HL-60 (cell line): ENCODE measurements at regions not wholly inside any gene's neighbourhood (a gene's known extent, or its start where the extent isn't known, plus 50 kb on each side); places are given as distances from the start of the nearest gene placed in this dataset.
"Not testable (repeated sequence)": the region's sequence is repeated elsewhere in the genome, so short reads cannot be mapped to it uniquely, and the experiment has no call there.

ENCODE experiments used
- DNase-seq, 2 experiments: peaks; one replicate each; pipeline ENCODE4 v3.0.0-alpha.2; 2010 to 2020; ENCODE audit warnings: low read depth in 1 of 2, low spot score in 1 of 2
- H3K27ac ChIP-seq: fragments of 250-450 bp; sonication (Bioruptor Pico); replicated peaks from 2 replicates; pipeline ENCODE4 v1.5.1; 2020; ENCODE audit warnings: mild to moderate bottlenecking, moderate library complexity
- H3K27me3 ChIP-seq: fragments of 250-450 bp; sonication (Bioruptor Pico); 2 replicates; pipeline ENCODE4 v1.5.1; 2021; ENCODE audit warnings: mild to moderate bottlenecking, moderate library complexity; ENCODE audit not compliant: insufficient read depth, poor library complexity, severe bottlenecking
- H3K4me3 ChIP-seq: replicated peaks from 2 replicates; pipeline ENCODE4 v1.5.1; 2011; ENCODE audit warnings: mild to moderate bottlenecking, control low read depth, low read length; ENCODE audit not compliant: insufficient read depth
- GABPA ChIP-seq: IDR thresholded peaks from 2 replicates; pipeline ENCODE4 v1.6.1; 2012; ENCODE audit warnings: low read depth
- POLR2AphosphoS5 ChIP-seq: IDR thresholded peaks from 2 replicates; pipeline ENCODE4 v1.6.1; 2012; ENCODE audit warnings: low read depth
- SPI1 ChIP-seq: IDR thresholded peaks from 2 replicates; pipeline ENCODE4 v1.6.1; 2012; ENCODE audit warnings: low read depth, mild to moderate bottlenecking, borderline replicate concordance
- TF ChIP-seq, protein P1 (sequence below): IDR thresholded peaks from 2 replicates; pipeline ENCODE4 v1.6.1; 2012; ENCODE audit warnings: low read depth; ENCODE audit not compliant: insufficient replicate concordance
- TF ChIP-seq, protein P2 (sequence below): IDR thresholded peaks from one replicate; pipeline ENCODE4 v1.5.1; 2011; ENCODE audit warnings: low read length, control low read depth, inconsistent platforms; ENCODE audit not compliant: insufficient read depth

DNA sequence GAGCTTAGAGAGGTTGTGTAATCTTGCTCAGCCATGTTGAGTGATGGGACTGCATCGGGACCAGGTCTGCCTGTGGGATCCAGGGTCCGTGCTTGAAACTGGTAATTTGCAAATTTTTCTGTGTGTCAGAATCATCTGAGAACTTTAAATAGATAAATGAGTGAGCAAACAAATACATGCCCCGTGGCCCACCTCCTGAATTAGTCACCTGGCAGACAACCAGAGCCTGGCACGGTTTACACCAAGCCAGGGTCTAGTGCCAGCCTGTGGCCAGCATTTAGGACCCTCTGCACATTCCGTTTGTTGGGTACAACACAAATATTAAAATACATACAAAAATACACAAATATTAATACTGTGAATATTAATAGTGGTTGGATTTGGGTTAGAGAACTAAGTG, 90.6 kb upstream of the STOX2 start:
- DNase-seq = no peak
- no peak overlapping the region for H3K27ac ChIP-seq
- TF ChIP-seq GABPA (no peak), SPI1 (no peak)
- TF ChIP-seq, protein P1, sequence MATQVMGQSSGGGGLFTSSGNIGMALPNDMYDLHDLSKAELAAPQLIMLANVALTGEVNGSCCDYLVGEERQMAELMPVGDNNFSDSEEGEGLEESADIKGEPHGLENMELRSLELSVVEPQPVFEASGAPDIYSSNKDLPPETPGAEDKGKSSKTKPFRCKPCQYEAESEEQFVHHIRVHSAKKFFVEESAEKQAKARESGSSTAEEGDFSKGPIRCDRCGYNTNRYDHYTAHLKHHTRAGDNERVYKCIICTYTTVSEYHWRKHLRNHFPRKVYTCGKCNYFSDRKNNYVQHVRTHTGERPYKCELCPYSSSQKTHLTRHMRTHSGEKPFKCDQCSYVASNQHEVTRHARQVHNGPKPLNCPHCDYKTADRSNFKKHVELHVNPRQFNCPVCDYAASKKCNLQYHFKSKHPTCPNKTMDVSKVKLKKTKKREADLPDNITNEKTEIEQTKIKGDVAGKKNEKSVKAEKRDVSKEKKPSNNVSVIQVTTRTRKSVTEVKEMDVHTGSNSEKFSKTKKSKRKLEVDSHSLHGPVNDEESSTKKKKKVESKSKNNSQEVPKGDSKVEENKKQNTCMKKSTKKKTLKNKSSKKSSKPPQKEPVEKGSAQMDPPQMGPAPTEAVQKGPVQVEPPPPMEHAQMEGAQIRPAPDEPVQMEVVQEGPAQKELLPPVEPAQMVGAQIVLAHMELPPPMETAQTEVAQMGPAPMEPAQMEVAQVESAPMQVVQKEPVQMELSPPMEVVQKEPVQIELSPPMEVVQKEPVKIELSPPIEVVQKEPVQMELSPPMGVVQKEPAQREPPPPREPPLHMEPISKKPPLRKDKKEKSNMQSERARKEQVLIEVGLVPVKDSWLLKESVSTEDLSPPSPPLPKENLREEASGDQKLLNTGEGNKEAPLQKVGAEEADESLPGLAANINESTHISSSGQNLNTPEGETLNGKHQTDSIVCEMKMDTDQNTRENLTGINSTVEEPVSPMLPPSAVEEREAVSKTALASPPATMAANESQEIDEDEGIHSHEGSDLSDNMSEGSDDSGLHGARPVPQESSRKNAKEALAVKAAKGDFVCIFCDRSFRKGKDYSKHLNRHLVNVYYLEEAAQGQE = no peak
- no peak overlapping the region for H3K4me3 ChIP-seq
- H3K27me3 ChIP-seq = no peaks in the 10 kb centered on the region

DNA sequence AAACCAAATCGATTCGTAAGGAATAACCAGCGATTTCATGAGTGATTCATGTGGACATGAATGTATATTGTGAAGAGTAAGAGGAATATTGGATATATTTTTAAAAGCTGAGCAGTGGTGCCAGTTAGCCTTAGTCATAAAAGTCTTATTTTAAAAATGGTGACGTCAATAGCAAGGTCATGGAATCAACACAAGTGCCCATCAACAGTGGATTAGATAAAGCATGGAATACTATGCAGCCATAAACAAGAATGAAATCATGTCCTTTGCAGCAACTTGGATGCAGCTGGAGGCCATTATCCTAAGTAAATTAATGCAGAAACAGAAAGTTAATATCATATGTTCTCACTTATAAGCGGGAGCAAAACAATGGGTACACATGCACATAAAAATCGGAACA, 89.0 kb upstream of the STOX2 start:
- H3K27me3 ChIP-seq = no peaks in the 10 kb centered on the region
- no peak overlapping the region for H3K4me3 ChIP-seq
- H3K27ac ChIP-seq = no peak overlapping the region
- no peak for TF ChIP-seq GABPA
- TF ChIP-seq, protein P2, sequence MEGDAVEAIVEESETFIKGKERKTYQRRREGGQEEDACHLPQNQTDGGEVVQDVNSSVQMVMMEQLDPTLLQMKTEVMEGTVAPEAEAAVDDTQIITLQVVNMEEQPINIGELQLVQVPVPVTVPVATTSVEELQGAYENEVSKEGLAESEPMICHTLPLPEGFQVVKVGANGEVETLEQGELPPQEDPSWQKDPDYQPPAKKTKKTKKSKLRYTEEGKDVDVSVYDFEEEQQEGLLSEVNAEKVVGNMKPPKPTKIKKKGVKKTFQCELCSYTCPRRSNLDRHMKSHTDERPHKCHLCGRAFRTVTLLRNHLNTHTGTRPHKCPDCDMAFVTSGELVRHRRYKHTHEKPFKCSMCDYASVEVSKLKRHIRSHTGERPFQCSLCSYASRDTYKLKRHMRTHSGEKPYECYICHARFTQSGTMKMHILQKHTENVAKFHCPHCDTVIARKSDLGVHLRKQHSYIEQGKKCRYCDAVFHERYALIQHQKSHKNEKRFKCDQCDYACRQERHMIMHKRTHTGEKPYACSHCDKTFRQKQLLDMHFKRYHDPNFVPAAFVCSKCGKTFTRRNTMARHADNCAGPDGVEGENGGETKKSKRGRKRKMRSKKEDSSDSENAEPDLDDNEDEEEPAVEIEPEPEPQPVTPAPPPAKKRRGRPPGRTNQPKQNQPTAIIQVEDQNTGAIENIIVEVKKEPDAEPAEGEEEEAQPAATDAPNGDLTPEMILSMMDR = no peak
- no peak for TF ChIP-seq SPI1
- TF ChIP-seq, protein P1 = no peak
- TF ChIP-seq POLR2AphosphoS5 = no peak
- DNase-seq = no peak

DNA sequence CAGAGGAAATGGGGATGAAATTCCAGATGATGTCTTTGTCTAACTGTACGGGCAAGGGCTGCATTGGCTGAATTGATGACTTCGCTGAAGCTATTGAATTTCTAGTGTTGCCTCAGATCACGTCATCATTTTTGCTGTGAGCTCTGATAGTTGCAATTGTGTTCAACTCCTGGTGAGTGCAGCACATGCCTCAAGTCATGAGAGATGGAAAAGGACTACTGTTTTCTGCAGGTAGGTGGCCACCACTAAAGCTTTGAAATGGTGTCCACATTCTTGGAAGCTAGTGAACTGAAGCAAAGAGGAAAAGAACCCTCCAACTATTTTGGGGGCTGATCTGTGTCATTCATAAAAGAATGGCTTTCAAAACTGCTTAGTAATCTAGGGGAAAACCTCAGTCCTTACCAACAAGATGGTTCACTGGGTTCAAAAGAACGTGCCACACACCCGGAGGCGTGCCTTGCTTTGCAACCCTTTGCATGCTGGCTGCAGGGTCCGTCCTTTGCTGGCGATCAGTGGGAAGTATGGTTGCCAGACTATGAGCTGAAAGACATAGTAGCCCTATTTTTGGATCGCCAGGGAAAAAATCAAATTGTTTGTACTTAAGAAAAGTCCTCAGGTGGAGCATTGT, 88.1 kb upstream of the STOX2 start:
- TF ChIP-seq, protein P2 = no peak
- TF ChIP-seq GABPA (no peak), POLR2AphosphoS5 (no peak), SPI1 (no peak)
- TF ChIP-seq, protein P1 = no peak
- no peaks in the 10 kb centered on the region for H3K27me3 ChIP-seq
- H3K4me3 ChIP-seq = no peak overlapping the region
- DNase-seq = no peak
- no peak overlapping the region for H3K27ac ChIP-seq

DNA sequence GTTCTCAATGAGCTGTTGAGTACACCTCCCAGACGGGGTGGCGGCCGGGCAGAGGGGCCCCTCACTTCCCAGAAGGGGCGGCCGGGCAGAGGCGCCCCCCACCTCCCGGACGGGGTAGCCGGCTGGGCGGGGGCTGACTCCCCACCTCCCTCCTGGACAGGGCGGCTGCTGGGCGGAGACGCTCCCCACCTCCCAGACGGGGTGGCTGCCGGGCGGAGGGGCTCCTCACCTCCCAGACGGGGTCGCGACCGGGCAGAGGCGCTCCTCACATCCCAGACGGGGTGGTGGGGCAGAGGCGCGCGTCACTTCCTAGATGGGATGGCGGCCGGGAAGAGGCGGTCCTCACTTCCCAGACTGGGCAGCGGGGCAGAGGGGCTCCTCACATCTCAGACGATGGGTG, 86.5 kb upstream of the STOX2 start:
- not testable (repeated sequence) for DNase-seq, H3K27me3 ChIP-seq

More for the DNA sequence above, 86.5 kb upstream of the STOX2 start:
- H3K27ac ChIP-seq, H3K4me3 ChIP-seq: not testable (repeated sequence)
